WI38 (cell line): ENCODE measurements at regions not wholly inside any gene's neighbourhood (a gene's known extent, or its start where the extent isn't known, plus 50 kb on each side); places are given as distances from the start of the nearest gene placed in this dataset.

Experiments
- H3K4me3 ChIP-seq: 2 replicates; pipeline ENCODE4 v1.5.1; 2011; ENCODE audit warnings: low read depth, mild to moderate bottlenecking, control low read depth, low read length
- CTCF ChIP-seq: IDR thresholded peaks from 2 replicates; pipeline ENCODE4 v1.5.1; 2012; ENCODE audit warnings: low read depth, mild to moderate bottlenecking, control low read depth, low read length

- H3K4me3 ChIP-seq: no peak overlapping the region
- no peak for TF ChIP-seq CTCF
Measured at GRCh38 chr18:4639628-4640310, 184.7 kb upstream of the DLGAP1 start.

GRCh38 chr18:4638680-4639079 is 183.6 kb upstream of the DLGAP1 start:
- no peak overlapping the region for H3K4me3 ChIP-seq
- TF ChIP-seq CTCF: no peak

GRCh38 chr18:4637876-4638275 is 182.8 kb upstream of the DLGAP1 start:
- H3K4me3 ChIP-seq: no peak overlapping the region

GRCh38 chr18:4636967-4637366 is 181.9 kb upstream of the DLGAP1 start:
- no peak for TF ChIP-seq CTCF
- H3K4me3 ChIP-seq: no peak overlapping the region

More at GRCh38 chr18:4637876-4638275, 182.8 kb upstream of the DLGAP1 start:
- TF ChIP-seq CTCF: no peak

GRCh38 chr18:4631239-4631638 is 176.1 kb upstream of the DLGAP1 start:
- TF ChIP-seq CTCF: no peak
- no peak overlapping the region for H3K4me3 ChIP-seq

GRCh38 chr18:4605212-4605611 is 150.1 kb upstream of the DLGAP1 start:
- no peak overlapping the region for H3K4me3 ChIP-seq
- no peak for TF ChIP-seq CTCF

- no peak overlapping the region for H3K4me3 ChIP-seq
- TF ChIP-seq CTCF: no peak
Measured at GRCh38 chr18:4603955-4604354, 148.8 kb upstream of the DLGAP1 start.
